Endothelial cell (in vitro differentiated cells): ENCODE measurements at regions not wholly inside any gene's neighbourhood (a gene's known extent, or its start where the extent isn't known, plus 50 kb on each side); places are given as distances from the start of the nearest gene placed in this dataset.
"Not testable (repeated sequence)": the region's sequence is repeated elsewhere in the genome, so short reads cannot be mapped to it uniquely, and the experiment has no call there.

Experiments
- DNase-seq: peaks from one replicate; pipeline ENCODE4 v3.0.0; 2021; ENCODE audit warnings: low spot score
- H3K27ac Mint-ChIP-seq: one replicate; pipeline ENCODE4 v1.8.0; 2021; ENCODE audit warnings: mixed read lengths, inconsistent platforms; ENCODE audit not compliant: unreplicated experiment
- H3K27me3 Mint-ChIP-seq: one replicate; pipeline ENCODE4 v1.8.0; 2021; ENCODE audit warnings: mild to moderate bottlenecking, moderate library complexity, mixed read lengths, inconsistent platforms; ENCODE audit not compliant: unreplicated experiment
- H3K36me3 Mint-ChIP-seq: one replicate; pipeline ENCODE4 v1.8.0; 2021; ENCODE audit warnings: mild to moderate bottlenecking, low read depth, mixed read lengths, inconsistent platforms; ENCODE audit not compliant: unreplicated experiment
- H3K4me1 Mint-ChIP-seq: one replicate; pipeline ENCODE4 v1.8.0; 2021; ENCODE audit warnings: mild to moderate bottlenecking, mixed read lengths, inconsistent platforms; ENCODE audit not compliant: unreplicated experiment
- H3K4me3 Mint-ChIP-seq: one replicate; pipeline ENCODE4 v1.8.0; 2021; ENCODE audit warnings: mild to moderate bottlenecking, mixed read lengths, inconsistent platforms; ENCODE audit not compliant: unreplicated experiment
- H3K9me3 Mint-ChIP-seq: one replicate; pipeline ENCODE4 v1.8.0; 2021; ENCODE audit warnings: mixed read lengths, inconsistent platforms; ENCODE audit not compliant: unreplicated experiment
- CTCF ChIP-seq: fragments of 200-600 bp; sonication (generic); IDR thresholded peaks from one replicate; pipeline ENCODE4 v1.5.0; 2021; ENCODE audit warnings: antibody characterized with exemption; ENCODE audit not compliant: unreplicated experiment

GRCh38 chr21:14629461-14629860 lies 83.3 kb upstream of the SAMSN1 start:
- Mint-ChIP-seq H3K4me3 (no peak overlapping the region), H3K27me3 (no peaks in the 10 kb centered on the region), H3K4me1 (peaks cover 6% of the 10 kb centered on the region), H3K9me3 (no peaks in the 10 kb centered on the region), H3K27ac (no peak overlapping the region), H3K36me3 (no peaks in the 10 kb centered on the region)
- no peak for TF ChIP-seq CTCF
- DNase-seq, result no peak

GRCh38 chr21:14623079-14623478 lies 77.0 kb upstream of the SAMSN1 start:
- H3K4me1 Mint-ChIP-seq, H3K4me3 Mint-ChIP-seq, H3K36me3 Mint-ChIP-seq, H3K27me3 Mint-ChIP-seq, DNase-seq, H3K9me3 Mint-ChIP-seq, H3K27ac Mint-ChIP-seq: not testable (repeated sequence)

- no peak for TF ChIP-seq CTCF
- Mint-ChIP-seq H3K4me3 (no peak overlapping the region), H3K9me3 (peaks cover 6% of the 10 kb centered on the region), H3K36me3 (peaks cover 4% of the 10 kb centered on the region), H3K27me3 (no peaks in the 10 kb centered on the region), H3K27ac (no peak overlapping the region), H3K4me1 (peaks cover 6% of the 10 kb centered on the region)
- no peak for DNase-seq
These were observed 74.0 kb upstream of the SAMSN1 start for GRCh38 chr21:14620152-14620551.

- no peak overlapping the region for H3K27ac Mint-ChIP-seq
- DNase-seq, result no peak
- no peaks in the 10 kb centered on the region for H3K27me3 Mint-ChIP-seq
- peaks cover 6% of the 10 kb centered on the region for H3K9me3 Mint-ChIP-seq
- no peak for TF ChIP-seq CTCF
- peaks cover 6% of the 10 kb centered on the region for H3K4me1 Mint-ChIP-seq
- peaks cover 4% of the 10 kb centered on the region for H3K36me3 Mint-ChIP-seq
- H3K4me3 Mint-ChIP-seq, result no peak overlapping the region
These were observed 71.8 kb upstream of the SAMSN1 start for GRCh38 chr21:14617871-14618270.

- no peak for DNase-seq
- Mint-ChIP-seq H3K4me1 (peaks cover 6% of the 10 kb centered on the region), H3K27me3 (no peaks in the 10 kb centered on the region), H3K4me3 (no peak overlapping the region), H3K9me3 (peaks cover 6% of the 10 kb centered on the region), H3K27ac (no peak overlapping the region), H3K36me3 (peaks cover 4% of the 10 kb centered on the region)
- no peak for TF ChIP-seq CTCF
These were observed 70.9 kb upstream of the SAMSN1 start for GRCh38 chr21:14617040-14617393.
